HCT116 (cell line): ENCODE measurements at regions not wholly inside any gene's neighbourhood (a gene's known extent, or its start where the extent isn't known, plus 50 kb on each side); places are given as distances from the start of the nearest gene placed in this dataset.

ENCODE experiments used
- ATAC-seq: fragments of 200-7000 bp; cut with Tn5 transposase; 2 replicates; pipeline ENCODE4 v1.9.1; 2020; ENCODE audit warnings: mild to moderate bottlenecking, moderate library complexity
- BruUV-seq: library from RNA; stranded (reverse); fragments of 400-500 nt; replicated peaks from 2 replicates; lab custom pipeline; 2021; lab: Mats Ljungman, UMichigan
- CTCF ChIA-PET: fragments of 300-600 bp; sonication (Branson Sonifier 250); formaldehyde crosslinking; loops from one replicate; lab custom pipeline; 2021; ENCODE audit warnings: antibody characterized with exemption; lab: Charles Lee
- POLR2A ChIA-PET: fragments of 300-600, 350-600 bp; sonication (Branson Sonifier 250); formaldehyde crosslinking; loops from one replicate; lab custom pipeline; 2021; ENCODE audit warnings: antibody characterized with exemption; lab: Charles Lee
- RAD21 ChIA-PET, 2 experiments: fragments of 300-600 bp; sonication (Branson Sonifier 250); formaldehyde crosslinking; loops; one replicate each; lab custom pipeline; 2023; ENCODE audit warnings: low total read pairs in 2 of 2; ENCODE audit not compliant: uncharacterized antibody in 2 of 2, unreplicated experiment in 2 of 2, low non-redundant PET in 1 of 2; lab: Charles Lee
- DNase-seq: peaks from one replicate; pipeline ENCODE4 v3.0.0-alpha.2; 2010; ENCODE audit warnings: low read depth, low spot score
- H2AFZ ChIP-seq: fragments of 200-600 bp; shearing (Covaris generic), sonication (generic); 2 replicates; pipeline ENCODE4 v1.6.1; 2017; ENCODE audit warnings: low read depth, mixed run types, mixed read lengths, antibody characterized with exemption, low read length; ENCODE audit not compliant: poor library complexity, severe bottlenecking
- H3K27ac ChIP-seq: 2 replicates; pipeline ENCODE4 v1.5.1; 2012; ENCODE audit warnings: low read depth, low read length
- H3K27me3 ChIP-seq: fragments of 200-600 bp; sonication (generic); 2 replicates; pipeline ENCODE4 v1.6.1; 2016; ENCODE audit warnings: mixed run types, low read length, mixed read lengths; ENCODE audit not compliant: insufficient read depth
- H3K36me3 ChIP-seq, 2 experiments: fragments of 200-500 bp in 1 of 2; fragments of 200-600 bp in 1 of 2; sonication (Bioruptor generic) in 1 of 2; sonication (generic) in 1 of 2; 2 replicates each; pipeline versions ENCODE4 v1.5.1 to v1.6.1; 2014 to 2016; ENCODE audit warnings: low read length in 2 of 2, inconsistent platforms in 1 of 2, mixed read lengths in 1 of 2, mixed run types in 1 of 2; ENCODE audit not compliant: insufficient read depth in 2 of 2, control insufficient read depth in 1 of 2
- H3K4me1 ChIP-seq, 2 experiments: fragments of 200-600 bp in 1 of 2; sonication (generic) in 1 of 2; 2 replicates each; pipeline versions ENCODE4 v1.5.1 to v1.6.1; 2012 to 2017; ENCODE audit warnings: low read length in 2 of 2, inconsistent platforms in 1 of 2, mild to moderate bottlenecking in 1 of 2, mixed read lengths in 1 of 2, mixed run types in 1 of 2, moderate library complexity in 1 of 2; ENCODE audit not compliant: insufficient read depth in 2 of 2, control insufficient read depth in 1 of 2
- H3K4me2 ChIP-seq: fragments of 200-600 bp; sonication (generic); 2 replicates; pipeline ENCODE4 v1.6.1; 2017; ENCODE audit warnings: mixed run types, low read length, mixed read lengths
- H3K4me3 ChIP-seq, 2 experiments: fragments of 200-600 bp in 1 of 2; sonication (generic) in 1 of 2; replicated peaks in 1 of 2; 2 replicates each; pipeline ENCODE4 v1.5.1; 2011 to 2016; ENCODE audit warnings: low read length in 2 of 2, control low read depth in 1 of 2, low read depth in 1 of 2, mild to moderate bottlenecking in 1 of 2, mixed read lengths in 1 of 2, mixed run types in 1 of 2
- H3K79me2 ChIP-seq: fragments of 200-600 bp; sonication (generic); 2 replicates; pipeline ENCODE4 v1.6.1; 2017; ENCODE audit warnings: mild to moderate bottlenecking, mixed run types, low read length, moderate library complexity, mixed read lengths; ENCODE audit not compliant: insufficient read depth
- H3K9ac ChIP-seq: fragments of 200-600 bp; sonication (generic); 2 replicates; pipeline ENCODE4 v1.6.1; 2016; ENCODE audit warnings: low read length, mixed read lengths
- H3K9me2 ChIP-seq: fragments of 200-600 bp; sonication (generic), shearing (Covaris generic); 2 replicates; pipeline ENCODE4 v1.6.1; 2017; ENCODE audit warnings: mixed run types, mild to moderate bottlenecking, moderate library complexity; ENCODE audit not compliant: insufficient read depth
- H3K9me3 ChIP-seq, 2 experiments: fragments of 200-500 bp in 1 of 2; fragments of 200-600 bp in 1 of 2; sonication (Bioruptor generic) in 1 of 2; sonication (generic) in 1 of 2; 2 replicates each; pipeline ENCODE4 v1.6.1; 2014 to 2017; ENCODE audit warnings: low read length in 2 of 2, mixed read lengths in 2 of 2, inconsistent platforms in 1 of 2, low read depth in 1 of 2, mild to moderate bottlenecking in 1 of 2, mixed run types in 1 of 2, moderate library complexity in 1 of 2; ENCODE audit not compliant: control insufficient read depth in 1 of 2, insufficient read depth in 1 of 2
- H4K20me1 ChIP-seq: fragments of 200-600 bp; sonication (generic), shearing (Covaris generic); 2 replicates; pipeline ENCODE4 v1.6.1; 2017; ENCODE audit warnings: mixed run types, mild to moderate bottlenecking, moderate library complexity; ENCODE audit not compliant: insufficient read depth
- ATF3 ChIP-seq: IDR thresholded peaks from 2 replicates; pipeline ENCODE4 v1.6.1; 2012
- CBX3 ChIP-seq: IDR thresholded peaks from 2 replicates; pipeline ENCODE4 v1.6.1; 2012; ENCODE audit warnings: low read depth
- FOSL1 ChIP-seq: IDR thresholded peaks from 2 replicates; pipeline ENCODE4 v1.6.1; 2012; ENCODE audit warnings: low read depth
- JUND ChIP-seq: IDR thresholded peaks from 2 replicates; pipeline ENCODE4 v1.6.1; 2012
- MAX ChIP-seq: IDR thresholded peaks from 2 replicates; pipeline ENCODE4 v1.6.1; 2012
- POLR2AphosphoS5 ChIP-seq: IDR thresholded peaks from 2 replicates; pipeline ENCODE4 v1.6.1; 2011; ENCODE audit warnings: mild to moderate bottlenecking, low read depth, low read length, moderate library complexity
- SIN3A ChIP-seq: IDR thresholded peaks from 2 replicates; pipeline ENCODE4 v1.6.1; 2012; ENCODE audit warnings: low read depth
- SRF ChIP-seq: IDR thresholded peaks from 2 replicates; pipeline ENCODE4 v1.6.1; 2012; ENCODE audit warnings: low read depth
- TCF7L2 ChIP-seq: IDR thresholded peaks from 2 replicates; pipeline ENCODE4 v1.7.0; 2011; ENCODE audit warnings: borderline replicate concordance, inconsistent platforms; ENCODE audit not compliant: insufficient read depth, insufficient read length; ENCODE audit errors: extremely low read depth
- YY1 ChIP-seq: IDR thresholded peaks from 2 replicates; pipeline ENCODE4 v1.6.1; 2011; ENCODE audit warnings: low read length, low read depth, moderate library complexity, mild to moderate bottlenecking; ENCODE audit not compliant: insufficient replicate concordance; ENCODE audit errors: extremely low read depth
- ZNF274 ChIP-seq: fragments of 200-500 bp; sonication (Bioruptor generic); IDR thresholded peaks from 2 replicates; pipeline ENCODE4 v1.6.1; 2014; ENCODE audit warnings: mild to moderate bottlenecking, low read depth, low read length, inconsistent platforms
- intact Hi-C: fragments of 100-400 bp; cut with micrococcal nuclease; formaldehyde crosslinking; loops from 2 replicates; pipeline ENCODE4 v1.10.0; 2022

GRCh38 chr20:7085467-7085866 is 318.0 kb downstream of the BMP2 start (continued):
- TF ChIP-seq JUND: no peak
- TF ChIP-seq, all 23 proteins: peak for 0

GRCh38 chr20:7087803-7088202 is 320.3 kb downstream of the BMP2 start:
- DNase-seq (no peak), ATAC-seq (no peak)
- no peaks in the 10 kb centered on the region for H3K79me2 ChIP-seq
- no peak overlapping the region for H3K27ac ChIP-seq
- H4K20me1 ChIP-seq: no peaks in the 10 kb centered on the region
- TF ChIP-seq MAX (no peak), YY1 (no peak), SRF (no peak), ZNF274 (no peak), FOSL1 (no peak), JUND (no peak), TCF7L2 (no peak), POLR2AphosphoS5 (no peak), CBX3 (no peak), ATF3 (no peak), SIN3A (no peak)
- H3K27me3 ChIP-seq: no peaks in the 10 kb centered on the region
- H3K9me2 ChIP-seq: no peaks in the 10 kb centered on the region
- no peak overlapping the region for H3K4me3 ChIP-seq
- no peaks in the 10 kb centered on the region for H3K36me3 ChIP-seq
- intact Hi-C loops: no loop called here
- no peak overlapping the region for H2AFZ ChIP-seq
- BruUV-seq: no TSS peak
- peaks cover 6 to 12% of the 10 kb centered on the region in 2 experiments; a peak in 2 of 4 replicates for H3K9me3 ChIP-seq
- H3K4me2 ChIP-seq: no peak overlapping the region
- ChIA-PET CTCF (no interaction called here), RAD21 (no interaction called here), POLR2A (no interaction called here)
- H3K9ac ChIP-seq: no peak overlapping the region
- no peaks in the 10 kb centered on the region for H3K4me1 ChIP-seq
